ENCODE measurements at regions not wholly inside any gene's neighbourhood (a gene's known extent, or its start where the extent isn't known, plus 50 kb on each side); places are given as distances from the start of the nearest gene placed in this dataset.

DNA sequence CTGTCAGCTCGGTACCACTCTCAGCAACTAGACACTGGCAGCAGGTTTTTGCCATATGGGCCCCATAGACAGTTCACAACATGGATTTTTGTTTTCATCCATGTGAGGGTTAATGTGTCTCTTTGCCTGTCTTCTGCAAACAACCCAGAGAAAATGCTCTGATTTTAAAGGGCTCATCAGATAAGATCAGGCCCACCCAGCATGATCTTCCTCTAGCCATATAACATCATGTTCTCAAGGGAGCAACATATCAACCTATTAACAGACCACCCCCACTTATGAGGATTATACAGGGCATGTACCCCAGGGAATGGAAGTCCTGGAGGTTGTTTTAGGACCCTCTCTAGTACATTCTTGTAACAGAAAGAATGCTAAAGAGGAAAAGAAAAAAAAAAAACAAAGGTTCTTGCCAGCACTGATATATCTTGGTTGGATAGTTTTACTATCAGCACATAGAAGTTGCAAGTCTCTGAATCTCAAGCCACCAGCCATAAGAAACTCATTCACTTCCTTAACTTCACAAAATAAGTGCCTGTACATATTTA is 1015.1 kb downstream of the TLE4 start (continued):
- TF ChIP-seq, protein P1, sequence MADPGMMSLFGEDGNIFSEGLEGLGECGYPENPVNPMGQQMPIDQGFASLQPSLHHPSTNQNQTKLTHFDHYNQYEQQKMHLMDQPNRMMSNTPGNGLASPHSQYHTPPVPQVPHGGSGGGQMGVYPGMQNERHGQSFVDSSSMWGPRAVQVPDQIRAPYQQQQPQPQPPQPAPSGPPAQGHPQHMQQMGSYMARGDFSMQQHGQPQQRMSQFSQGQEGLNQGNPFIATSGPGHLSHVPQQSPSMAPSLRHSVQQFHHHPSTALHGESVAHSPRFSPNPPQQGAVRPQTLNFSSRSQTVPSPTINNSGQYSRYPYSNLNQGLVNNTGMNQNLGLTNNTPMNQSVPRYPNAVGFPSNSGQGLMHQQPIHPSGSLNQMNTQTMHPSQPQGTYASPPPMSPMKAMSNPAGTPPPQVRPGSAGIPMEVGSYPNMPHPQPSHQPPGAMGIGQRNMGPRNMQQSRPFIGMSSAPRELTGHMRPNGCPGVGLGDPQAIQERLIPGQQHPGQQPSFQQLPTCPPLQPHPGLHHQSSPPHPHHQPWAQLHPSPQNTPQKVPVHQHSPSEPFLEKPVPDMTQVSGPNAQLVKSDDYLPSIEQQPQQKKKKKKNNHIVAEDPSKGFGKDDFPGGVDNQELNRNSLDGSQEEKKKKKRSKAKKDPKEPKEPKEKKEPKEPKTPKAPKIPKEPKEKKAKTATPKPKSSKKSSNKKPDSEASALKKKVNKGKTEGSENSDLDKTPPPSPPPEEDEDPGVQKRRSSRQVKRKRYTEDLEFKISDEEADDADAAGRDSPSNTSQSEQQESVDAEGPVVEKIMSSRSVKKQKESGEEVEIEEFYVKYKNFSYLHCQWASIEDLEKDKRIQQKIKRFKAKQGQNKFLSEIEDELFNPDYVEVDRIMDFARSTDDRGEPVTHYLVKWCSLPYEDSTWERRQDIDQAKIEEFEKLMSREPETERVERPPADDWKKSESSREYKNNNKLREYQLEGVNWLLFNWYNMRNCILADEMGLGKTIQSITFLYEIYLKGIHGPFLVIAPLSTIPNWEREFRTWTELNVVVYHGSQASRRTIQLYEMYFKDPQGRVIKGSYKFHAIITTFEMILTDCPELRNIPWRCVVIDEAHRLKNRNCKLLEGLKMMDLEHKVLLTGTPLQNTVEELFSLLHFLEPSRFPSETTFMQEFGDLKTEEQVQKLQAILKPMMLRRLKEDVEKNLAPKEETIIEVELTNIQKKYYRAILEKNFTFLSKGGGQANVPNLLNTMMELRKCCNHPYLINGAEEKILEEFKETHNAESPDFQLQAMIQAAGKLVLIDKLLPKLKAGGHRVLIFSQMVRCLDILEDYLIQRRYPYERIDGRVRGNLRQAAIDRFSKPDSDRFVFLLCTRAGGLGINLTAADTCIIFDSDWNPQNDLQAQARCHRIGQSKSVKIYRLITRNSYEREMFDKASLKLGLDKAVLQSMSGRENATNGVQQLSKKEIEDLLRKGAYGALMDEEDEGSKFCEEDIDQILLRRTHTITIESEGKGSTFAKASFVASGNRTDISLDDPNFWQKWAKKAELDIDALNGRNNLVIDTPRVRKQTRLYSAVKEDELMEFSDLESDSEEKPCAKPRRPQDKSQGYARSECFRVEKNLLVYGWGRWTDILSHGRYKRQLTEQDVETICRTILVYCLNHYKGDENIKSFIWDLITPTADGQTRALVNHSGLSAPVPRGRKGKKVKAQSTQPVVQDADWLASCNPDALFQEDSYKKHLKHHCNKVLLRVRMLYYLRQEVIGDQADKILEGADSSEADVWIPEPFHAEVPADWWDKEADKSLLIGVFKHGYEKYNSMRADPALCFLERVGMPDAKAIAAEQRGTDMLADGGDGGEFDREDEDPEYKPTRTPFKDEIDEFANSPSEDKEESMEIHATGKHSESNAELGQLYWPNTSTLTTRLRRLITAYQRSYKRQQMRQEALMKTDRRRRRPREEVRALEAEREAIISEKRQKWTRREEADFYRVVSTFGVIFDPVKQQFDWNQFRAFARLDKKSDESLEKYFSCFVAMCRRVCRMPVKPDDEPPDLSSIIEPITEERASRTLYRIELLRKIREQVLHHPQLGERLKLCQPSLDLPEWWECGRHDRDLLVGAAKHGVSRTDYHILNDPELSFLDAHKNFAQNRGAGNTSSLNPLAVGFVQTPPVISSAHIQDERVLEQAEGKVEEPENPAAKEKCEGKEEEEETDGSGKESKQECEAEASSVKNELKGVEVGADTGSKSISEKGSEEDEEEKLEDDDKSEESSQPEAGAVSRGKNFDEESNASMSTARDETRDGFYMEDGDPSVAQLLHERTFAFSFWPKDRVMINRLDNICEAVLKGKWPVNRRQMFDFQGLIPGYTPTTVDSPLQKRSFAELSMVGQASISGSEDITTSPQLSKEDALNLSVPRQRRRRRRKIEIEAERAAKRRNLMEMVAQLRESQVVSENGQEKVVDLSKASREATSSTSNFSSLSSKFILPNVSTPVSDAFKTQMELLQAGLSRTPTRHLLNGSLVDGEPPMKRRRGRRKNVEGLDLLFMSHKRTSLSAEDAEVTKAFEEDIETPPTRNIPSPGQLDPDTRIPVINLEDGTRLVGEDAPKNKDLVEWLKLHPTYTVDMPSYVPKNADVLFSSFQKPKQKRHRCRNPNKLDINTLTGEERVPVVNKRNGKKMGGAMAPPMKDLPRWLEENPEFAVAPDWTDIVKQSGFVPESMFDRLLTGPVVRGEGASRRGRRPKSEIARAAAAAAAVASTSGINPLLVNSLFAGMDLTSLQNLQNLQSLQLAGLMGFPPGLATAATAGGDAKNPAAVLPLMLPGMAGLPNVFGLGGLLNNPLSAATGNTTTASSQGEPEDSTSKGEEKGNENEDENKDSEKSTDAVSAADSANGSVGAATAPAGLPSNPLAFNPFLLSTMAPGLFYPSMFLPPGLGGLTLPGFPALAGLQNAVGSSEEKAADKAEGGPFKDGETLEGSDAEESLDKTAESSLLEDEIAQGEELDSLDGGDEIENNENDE (IDR thresholded peaks at IDR 0.05; ENCODE audit: insufficient replicate concordance, low read length), result no peak
- no peak for TF ChIP-seq SRF (IDR thresholded peaks at IDR 0.05; ENCODE audit: low read depth, low read length)
- no peak for TF ChIP-seq HDAC2 (IDR thresholded peaks at IDR 0.05; ENCODE audit: borderline replicate concordance in 1 of 2, low read depth in 2 of 2, low read length in 2 of 2)
- no peak for TF ChIP-seq ZNF274 (IDR thresholded peaks at IDR 0.05; ENCODE audit: borderline replicate concordance, extremely low read depth, low read length)
- TF ChIP-seq RFX5 (IDR thresholded peaks at IDR 0.05; ENCODE audit: borderline replicate concordance, low read depth, low read length), result no peak
- TF ChIP-seq GABPA (IDR thresholded peaks at IDR 0.05; ENCODE audit: borderline replicate concordance, insufficient read depth, low read length), result no peak
- no peak for TF ChIP-seq SAP30 (IDR thresholded peaks at IDR 0.05; ENCODE audit: insufficient read depth, insufficient replicate concordance, low read length)
- TF ChIP-seq CBX8 (IDR thresholded peaks at IDR 0.05; ENCODE audit: borderline replicate concordance, low read depth, low read length), result no peak
- TF ChIP-seq CTBP2 (IDR thresholded peaks at IDR 0.05; ENCODE audit: borderline replicate concordance, insufficient read depth, insufficient read length, low read length), result no peak
- TF ChIP-seq PHF8 (conservative IDR thresholded peaks at IDR 0.05; ENCODE audit: low read depth, low read length), result no peak
- TF ChIP-seq CHD2 (IDR thresholded peaks at IDR 0.05; ENCODE audit: low read length), result no peak
